SK-N-SH treated with all-trans-retinoic acid at 6 μM for 48 hours (cell line): ENCODE measurements at regions not wholly inside any gene's neighbourhood (a gene's known extent, or its start where the extent isn't known, plus 50 kb on each side); places are given as distances from the start of the nearest gene placed in this dataset.

Experiments
- ATAC-seq: fragments of 200-7000 bp; cut with Tn5 transposase; 3 replicates; pipeline ENCODE4 v1.9.1; 2020; ENCODE audit warnings: mild to moderate bottlenecking, moderate library complexity
- ARNTL ChIP-seq: fragments of 450-650 bp; formaldehyde crosslinking; IDR thresholded peaks from 2 replicates; pipeline ENCODE4 v1.5.0; 2020; ENCODE audit warnings: low read depth, mild to moderate bottlenecking, moderate library complexity, borderline replicate concordance
- BACH2 ChIP-seq: fragments of 250-450 bp; sonication (Bioruptor Pico); IDR thresholded peaks from 2 replicates; pipeline ENCODE4 v1.9.0; 2021; ENCODE audit warnings: mild to moderate bottlenecking, borderline replicate concordance
- ESRRG ChIP-seq: fragments of 250-450 bp; sonication (Bioruptor Pico); IDR thresholded peaks from 2 replicates; pipeline ENCODE4 v1.6.1; 2021; ENCODE audit warnings: mild to moderate bottlenecking
- GLIS3 ChIP-seq: fragments of 250-450 bp; sonication (Bioruptor Pico); IDR thresholded peaks from 2 replicates; pipeline ENCODE4 v1.5.0; 2020; ENCODE audit warnings: mild to moderate bottlenecking, moderate library complexity
- PPARA ChIP-seq: fragments of 250-450 bp; sonication (Bioruptor Pico); IDR thresholded peaks from 2 replicates; pipeline ENCODE4 v1.5.0; 2020; ENCODE audit warnings: mild to moderate bottlenecking, borderline replicate concordance
- RARB ChIP-seq: fragments of 250-450 bp; sonication (Bioruptor Pico); IDR thresholded peaks from 2 replicates; pipeline ENCODE4 v1.8.0; 2021; ENCODE audit warnings: mild to moderate bottlenecking, moderate library complexity
- SNAI2 ChIP-seq: fragments of 250-450 bp; sonication (Bioruptor Pico); IDR thresholded peaks from 2 replicates; pipeline ENCODE4 v1.5.0; 2020; ENCODE audit warnings: mild to moderate bottlenecking, moderate library complexity
- TCF4 ChIP-seq: fragments of 250-450 bp; sonication (Bioruptor Pico); IDR thresholded peaks from 2 replicates; pipeline ENCODE4 v1.8.0; 2021; ENCODE audit warnings: mild to moderate bottlenecking, moderate library complexity, borderline replicate concordance
- TOX ChIP-seq: fragments of 250-450 bp; sonication (Bioruptor Pico); IDR thresholded peaks from 2 replicates; pipeline ENCODE4 v1.8.0; 2021; ENCODE audit warnings: mild to moderate bottlenecking, moderate library complexity, borderline replicate concordance
- ZC3H10 ChIP-seq: fragments of 250-450 bp; sonication (Bioruptor Pico); IDR thresholded peaks from 2 replicates; pipeline ENCODE4 v1.5.1; 2021; ENCODE audit warnings: mild to moderate bottlenecking, moderate library complexity
- ZFP3 ChIP-seq: fragments of 250-450 bp; sonication (Bioruptor Pico); IDR thresholded peaks from 2 replicates; pipeline ENCODE4 v1.5.0; 2020; ENCODE audit warnings: mild to moderate bottlenecking, moderate library complexity
- ZNF8 ChIP-seq: fragments of 450-650 bp; formaldehyde crosslinking; IDR thresholded peaks from 2 replicates; pipeline ENCODE4 v1.5.0; 2020; ENCODE audit warnings: mild to moderate bottlenecking, moderate library complexity
- TF ChIP-seq, protein P1 (sequence below): fragments of 250-450 bp; sonication (Bioruptor Pico); IDR thresholded peaks from 2 replicates; pipeline ENCODE4 v1.5.1; 2021; ENCODE audit warnings: mild to moderate bottlenecking, moderate library complexity
- TF ChIP-seq, protein P2 (sequence below): fragments of 250-450 bp; sonication (Bioruptor Pico); IDR thresholded peaks from 2 replicates; pipeline ENCODE4 v1.8.0; 2020; ENCODE audit warnings: mild to moderate bottlenecking, moderate library complexity, borderline replicate concordance
- TF ChIP-seq, protein P3 (sequence below): fragments of 250-450 bp; sonication (Bioruptor Pico); IDR thresholded peaks from 2 replicates; pipeline ENCODE4 v1.5.0; 2020; ENCODE audit warnings: mild to moderate bottlenecking, moderate library complexity
- TF ChIP-seq, protein P4 (sequence below): fragments of 250-450 bp; sonication (Bioruptor Pico); IDR thresholded peaks from 2 replicates; pipeline ENCODE4 v1.8.0; 2021; ENCODE audit warnings: low read depth, mild to moderate bottlenecking, moderate library complexity, borderline replicate concordance

DNA sequence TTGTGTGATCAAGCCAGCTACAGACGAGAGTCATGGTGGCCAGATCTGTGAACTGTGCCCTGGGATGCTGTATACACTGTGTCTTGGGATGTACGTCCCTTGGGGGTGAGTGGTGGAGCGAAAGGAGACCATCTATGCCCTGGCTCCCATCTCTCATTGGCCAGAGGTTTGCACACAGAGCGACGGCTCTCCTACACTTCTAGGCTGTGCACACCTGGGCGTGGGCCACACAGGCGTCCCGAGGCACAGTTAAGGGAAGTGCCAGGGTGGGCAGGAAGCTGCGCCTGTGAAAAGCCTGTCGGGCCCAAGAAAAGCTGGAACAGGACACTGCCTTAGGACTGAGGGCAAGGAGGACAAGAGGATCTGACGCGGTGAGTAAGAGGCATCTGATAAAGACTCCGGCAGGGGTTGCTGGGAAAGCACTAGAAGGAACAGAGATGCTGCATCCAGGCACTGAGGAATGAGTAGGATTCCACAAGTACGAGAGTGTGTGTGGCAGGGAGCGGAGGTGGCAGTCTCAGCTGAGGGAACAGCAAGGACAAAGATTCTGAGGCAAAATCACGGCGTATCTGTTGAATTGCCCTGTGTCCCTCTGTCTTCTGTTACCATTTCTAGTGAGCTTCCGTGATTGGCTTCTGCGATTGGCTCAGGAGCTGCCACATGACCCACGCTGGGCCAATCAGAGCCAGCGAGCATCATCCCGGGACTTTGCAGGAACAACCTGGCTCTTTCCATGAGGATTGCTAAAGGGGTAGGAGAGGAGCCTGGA is 67.9 kb upstream of the ZBTB40 start:
- TF ChIP-seq, protein P1, sequence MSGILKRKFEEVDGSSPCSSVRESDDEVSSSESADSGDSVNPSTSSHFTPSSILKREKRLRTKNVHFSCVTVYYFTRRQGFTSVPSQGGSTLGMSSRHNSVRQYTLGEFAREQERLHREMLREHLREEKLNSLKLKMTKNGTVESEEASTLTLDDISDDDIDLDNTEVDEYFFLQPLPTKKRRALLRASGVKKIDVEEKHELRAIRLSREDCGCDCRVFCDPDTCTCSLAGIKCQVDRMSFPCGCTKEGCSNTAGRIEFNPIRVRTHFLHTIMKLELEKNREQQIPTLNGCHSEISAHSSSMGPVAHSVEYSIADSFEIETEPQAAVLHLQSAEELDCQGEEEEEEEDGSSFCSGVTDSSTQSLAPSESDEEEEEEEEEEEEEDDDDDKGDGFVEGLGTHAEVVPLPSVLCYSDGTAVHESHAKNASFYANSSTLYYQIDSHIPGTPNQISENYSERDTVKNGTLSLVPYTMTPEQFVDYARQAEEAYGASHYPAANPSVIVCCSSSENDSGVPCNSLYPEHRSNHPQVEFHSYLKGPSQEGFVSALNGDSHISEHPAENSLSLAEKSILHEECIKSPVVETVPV (CRISPR knock-in tag) = no peak
- TF ChIP-seq RARB = no peak
- TF ChIP-seq TOX (CRISPR knock-in tag) = no peak
- TF ChIP-seq ARNTL = no peak
- TF ChIP-seq BACH2 (CRISPR knock-in tag) = no peak
- no peak for TF ChIP-seq GLIS3 (CRISPR knock-in tag)
- TF ChIP-seq ZC3H10 (CRISPR knock-in tag) = no peak
- TF ChIP-seq, protein P2, sequence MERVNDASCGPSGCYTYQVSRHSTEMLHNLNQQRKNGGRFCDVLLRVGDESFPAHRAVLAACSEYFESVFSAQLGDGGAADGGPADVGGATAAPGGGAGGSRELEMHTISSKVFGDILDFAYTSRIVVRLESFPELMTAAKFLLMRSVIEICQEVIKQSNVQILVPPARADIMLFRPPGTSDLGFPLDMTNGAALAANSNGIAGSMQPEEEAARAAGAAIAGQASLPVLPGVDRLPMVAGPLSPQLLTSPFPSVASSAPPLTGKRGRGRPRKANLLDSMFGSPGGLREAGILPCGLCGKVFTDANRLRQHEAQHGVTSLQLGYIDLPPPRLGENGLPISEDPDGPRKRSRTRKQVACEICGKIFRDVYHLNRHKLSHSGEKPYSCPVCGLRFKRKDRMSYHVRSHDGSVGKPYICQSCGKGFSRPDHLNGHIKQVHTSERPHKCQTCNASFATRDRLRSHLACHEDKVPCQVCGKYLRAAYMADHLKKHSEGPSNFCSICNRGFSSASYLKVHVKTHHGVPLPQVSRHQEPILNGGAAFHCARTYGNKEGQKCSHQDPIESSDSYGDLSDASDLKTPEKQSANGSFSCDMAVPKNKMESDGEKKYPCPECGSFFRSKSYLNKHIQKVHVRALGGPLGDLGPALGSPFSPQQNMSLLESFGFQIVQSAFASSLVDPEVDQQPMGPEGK (CRISPR knock-in tag) = no peak
- ATAC-seq = no peak

DNA sequence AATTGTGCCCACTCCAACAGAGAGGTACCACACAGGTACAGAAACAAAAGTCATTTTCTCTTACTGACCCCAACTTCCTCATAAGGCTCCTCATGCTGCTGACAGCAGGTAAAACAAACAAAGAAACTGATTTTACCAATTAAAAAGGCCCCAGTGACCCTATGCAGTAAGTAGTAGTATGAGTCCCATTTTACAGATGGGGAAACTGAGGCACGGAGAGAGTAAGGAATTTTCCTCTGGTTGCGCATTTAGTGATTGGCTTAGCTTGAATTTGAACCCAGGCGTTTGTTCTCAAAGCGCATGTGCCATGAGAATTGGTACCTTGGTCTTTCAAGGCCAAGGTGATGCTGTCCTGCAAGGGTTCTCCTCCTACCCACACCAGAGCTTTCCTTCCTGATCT is 66.1 kb upstream of the ZBTB40 start:
- TF ChIP-seq TCF4 (CRISPR knock-in tag) = no peak
- no peak for ATAC-seq

DNA sequence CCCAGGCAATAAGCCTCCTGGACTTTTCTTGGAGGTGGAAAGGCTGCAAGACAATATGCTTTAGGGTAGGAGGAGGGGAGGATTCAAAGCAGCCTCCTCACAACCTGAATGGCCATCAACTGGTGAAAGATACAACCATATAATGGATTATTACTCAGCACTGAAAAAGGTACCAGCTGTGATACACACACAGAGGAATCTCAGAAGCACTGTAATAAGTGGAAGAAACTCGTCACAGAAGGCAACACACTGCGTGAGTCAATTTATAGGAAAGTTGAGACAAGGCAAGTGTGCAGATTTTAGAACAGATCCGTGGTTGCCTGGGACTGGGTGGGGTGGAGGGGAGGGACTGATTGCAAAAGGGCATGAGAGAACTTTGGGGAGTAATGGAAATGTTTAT is 64.9 kb upstream of the ZBTB40 start:
- TF ChIP-seq ZNF8 = no peak
- TF ChIP-seq, protein P1 (CRISPR knock-in tag) = no peak
- ATAC-seq = no peak

DNA sequence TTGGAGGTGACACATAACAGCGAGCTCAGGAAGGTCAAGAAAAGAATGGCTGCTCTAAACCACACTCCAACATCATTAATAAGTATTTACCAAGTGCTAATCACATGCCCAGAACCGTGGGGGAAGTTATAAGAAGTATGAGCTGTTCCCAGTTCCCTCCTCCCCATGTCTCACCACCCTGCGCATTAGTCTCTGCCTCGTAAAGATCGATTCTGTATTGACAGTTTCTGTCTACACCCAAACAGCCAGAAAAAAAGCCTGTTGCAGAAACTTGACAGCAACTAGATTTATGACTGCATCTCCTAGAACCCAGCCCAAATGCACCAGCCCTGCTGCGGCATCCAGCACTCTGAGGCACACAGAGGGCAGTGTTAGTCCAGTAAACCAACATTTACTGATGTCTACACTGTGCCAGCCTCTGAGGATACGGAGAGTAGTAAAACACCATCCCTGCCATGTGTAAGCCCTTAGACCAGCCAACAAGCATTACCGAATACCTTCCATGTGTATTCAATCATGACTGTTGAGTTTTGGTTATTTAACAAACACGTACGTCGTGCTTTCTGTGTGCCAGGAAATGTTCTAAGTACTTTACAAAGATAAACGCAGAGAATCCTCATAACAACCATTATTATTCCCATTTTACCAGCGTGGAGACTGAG is 63.6 kb upstream of the ZBTB40 start:
- ATAC-seq = no peak
- TF ChIP-seq ZFP3 (no peak), TOX (CRISPR knock-in tag) (no peak), ZNF8 (no peak)
- TF ChIP-seq, protein P1 (CRISPR knock-in tag) = no peak

DNA sequence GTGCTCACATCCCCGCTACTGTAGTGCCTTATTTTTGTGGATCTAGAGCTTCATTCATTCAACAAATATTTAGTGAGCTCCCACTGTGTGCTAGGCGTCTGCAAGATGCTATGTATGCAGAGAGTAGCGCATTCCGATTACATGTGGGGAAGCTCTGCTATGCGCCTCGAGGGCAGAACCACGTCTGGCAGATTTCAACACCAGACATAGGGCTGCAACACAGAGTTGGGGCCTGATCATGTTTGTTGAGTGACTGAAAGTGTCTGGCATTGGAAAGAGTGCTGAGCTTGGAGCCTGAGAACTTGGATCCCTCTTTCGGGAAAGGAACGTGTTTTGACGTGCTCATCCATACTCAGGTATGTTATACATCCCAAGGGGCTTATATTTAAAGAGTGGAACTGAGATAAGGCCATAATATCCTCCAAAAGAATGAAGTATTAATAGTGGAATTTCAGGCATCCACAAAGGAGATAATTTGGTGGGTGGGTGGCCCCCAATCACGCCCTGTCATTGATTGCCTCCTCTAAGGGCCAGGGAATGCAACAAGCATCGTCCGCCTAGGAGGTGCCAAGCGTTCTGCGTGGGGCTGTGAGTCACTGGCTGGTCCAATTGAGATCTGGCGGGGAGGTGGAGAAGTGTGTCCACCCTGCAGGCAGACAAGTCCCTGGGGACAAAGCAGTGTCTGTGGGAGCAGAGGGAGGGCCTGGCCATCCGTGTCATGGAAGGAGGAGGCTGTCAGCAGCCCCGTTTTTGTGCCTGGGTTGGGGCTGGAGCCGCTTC is 62.8 kb upstream of the ZBTB40 start:
- ATAC-seq = no peak
- TF ChIP-seq, protein P3, sequence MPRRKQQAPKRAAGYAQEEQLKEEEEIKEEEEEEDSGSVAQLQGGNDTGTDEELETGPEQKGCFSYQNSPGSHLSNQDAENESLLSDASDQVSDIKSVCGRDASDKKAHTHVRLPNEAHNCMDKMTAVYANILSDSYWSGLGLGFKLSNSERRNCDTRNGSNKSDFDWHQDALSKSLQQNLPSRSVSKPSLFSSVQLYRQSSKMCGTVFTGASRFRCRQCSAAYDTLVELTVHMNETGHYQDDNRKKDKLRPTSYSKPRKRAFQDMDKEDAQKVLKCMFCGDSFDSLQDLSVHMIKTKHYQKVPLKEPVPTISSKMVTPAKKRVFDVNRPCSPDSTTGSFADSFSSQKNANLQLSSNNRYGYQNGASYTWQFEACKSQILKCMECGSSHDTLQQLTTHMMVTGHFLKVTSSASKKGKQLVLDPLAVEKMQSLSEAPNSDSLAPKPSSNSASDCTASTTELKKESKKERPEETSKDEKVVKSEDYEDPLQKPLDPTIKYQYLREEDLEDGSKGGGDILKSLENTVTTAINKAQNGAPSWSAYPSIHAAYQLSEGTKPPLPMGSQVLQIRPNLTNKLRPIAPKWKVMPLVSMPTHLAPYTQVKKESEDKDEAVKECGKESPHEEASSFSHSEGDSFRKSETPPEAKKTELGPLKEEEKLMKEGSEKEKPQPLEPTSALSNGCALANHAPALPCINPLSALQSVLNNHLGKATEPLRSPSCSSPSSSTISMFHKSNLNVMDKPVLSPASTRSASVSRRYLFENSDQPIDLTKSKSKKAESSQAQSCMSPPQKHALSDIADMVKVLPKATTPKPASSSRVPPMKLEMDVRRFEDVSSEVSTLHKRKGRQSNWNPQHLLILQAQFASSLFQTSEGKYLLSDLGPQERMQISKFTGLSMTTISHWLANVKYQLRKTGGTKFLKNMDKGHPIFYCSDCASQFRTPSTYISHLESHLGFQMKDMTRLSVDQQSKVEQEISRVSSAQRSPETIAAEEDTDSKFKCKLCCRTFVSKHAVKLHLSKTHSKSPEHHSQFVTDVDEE = no peak
- TF ChIP-seq PPARA (CRISPR knock-in tag) (no peak), RARB (no peak), ESRRG (CRISPR knock-in tag) (no peak), SNAI2 (CRISPR knock-in tag) (no peak), ZNF8 (no peak)
- TF ChIP-seq, protein P4, sequence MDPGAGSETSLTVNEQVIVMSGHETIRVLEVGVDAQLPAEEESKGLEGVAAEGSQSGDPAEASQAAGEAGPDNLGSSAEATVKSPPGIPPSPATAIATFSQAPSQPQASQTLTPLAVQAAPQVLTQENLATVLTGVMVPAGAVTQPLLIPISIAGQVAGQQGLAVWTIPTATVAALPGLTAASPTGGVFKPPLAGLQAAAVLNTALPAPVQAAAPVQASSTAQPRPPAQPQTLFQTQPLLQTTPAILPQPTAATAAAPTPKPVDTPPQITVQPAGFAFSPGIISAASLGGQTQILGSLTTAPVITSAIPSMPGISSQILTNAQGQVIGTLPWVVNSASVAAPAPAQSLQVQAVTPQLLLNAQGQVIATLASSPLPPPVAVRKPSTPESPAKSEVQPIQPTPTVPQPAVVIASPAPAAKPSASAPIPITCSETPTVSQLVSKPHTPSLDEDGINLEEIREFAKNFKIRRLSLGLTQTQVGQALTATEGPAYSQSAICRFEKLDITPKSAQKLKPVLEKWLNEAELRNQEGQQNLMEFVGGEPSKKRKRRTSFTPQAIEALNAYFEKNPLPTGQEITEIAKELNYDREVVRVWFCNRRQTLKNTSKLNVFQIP (CRISPR knock-in tag) = no peak
- TF ChIP-seq, protein P1 (CRISPR knock-in tag) = no peak
